ENCODE measurements at regions not wholly inside any gene's neighbourhood (a gene's known extent, or its start where the extent isn't known, plus 50 kb on each side); places are given as distances from the start of the nearest gene placed in this dataset.

DNA sequence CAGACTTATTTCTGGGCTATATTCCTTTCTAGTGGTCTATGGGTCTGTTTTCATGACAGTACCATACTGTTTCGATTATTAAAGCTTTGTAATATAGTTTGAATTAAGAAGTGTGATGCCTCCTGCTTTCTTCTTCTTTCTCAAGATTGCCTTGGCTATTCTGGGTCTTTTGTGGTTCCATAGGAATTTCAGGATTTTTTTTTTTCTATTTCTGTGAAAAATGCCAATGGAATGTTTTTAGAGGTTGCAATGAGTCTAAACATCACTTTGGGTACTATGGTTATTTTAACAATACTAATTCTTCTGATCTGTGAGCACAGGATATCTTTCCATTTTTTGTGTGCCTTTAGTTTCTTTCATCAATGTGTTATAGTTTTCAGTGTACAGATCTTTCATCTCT is 204.3 kb upstream of the HCCS start:
- no peak overlapping the region for H3K4me3 ChIP-seq
- no peaks in the 10 kb centered on the region for H3K36me3 ChIP-seq
- TF ChIP-seq, protein P1, sequence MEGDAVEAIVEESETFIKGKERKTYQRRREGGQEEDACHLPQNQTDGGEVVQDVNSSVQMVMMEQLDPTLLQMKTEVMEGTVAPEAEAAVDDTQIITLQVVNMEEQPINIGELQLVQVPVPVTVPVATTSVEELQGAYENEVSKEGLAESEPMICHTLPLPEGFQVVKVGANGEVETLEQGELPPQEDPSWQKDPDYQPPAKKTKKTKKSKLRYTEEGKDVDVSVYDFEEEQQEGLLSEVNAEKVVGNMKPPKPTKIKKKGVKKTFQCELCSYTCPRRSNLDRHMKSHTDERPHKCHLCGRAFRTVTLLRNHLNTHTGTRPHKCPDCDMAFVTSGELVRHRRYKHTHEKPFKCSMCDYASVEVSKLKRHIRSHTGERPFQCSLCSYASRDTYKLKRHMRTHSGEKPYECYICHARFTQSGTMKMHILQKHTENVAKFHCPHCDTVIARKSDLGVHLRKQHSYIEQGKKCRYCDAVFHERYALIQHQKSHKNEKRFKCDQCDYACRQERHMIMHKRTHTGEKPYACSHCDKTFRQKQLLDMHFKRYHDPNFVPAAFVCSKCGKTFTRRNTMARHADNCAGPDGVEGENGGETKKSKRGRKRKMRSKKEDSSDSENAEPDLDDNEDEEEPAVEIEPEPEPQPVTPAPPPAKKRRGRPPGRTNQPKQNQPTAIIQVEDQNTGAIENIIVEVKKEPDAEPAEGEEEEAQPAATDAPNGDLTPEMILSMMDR (IDR thresholded peaks at IDR 0.05): no peak
- H3K27ac ChIP-seq: no peak overlapping the region
- intact Hi-C loops (cut with DNase I; ENCODE audit: low total_unique reads): no loop called here
- no peaks in the 10 kb centered on the region for H3K27me3 ChIP-seq
- H3K9me3 ChIP-seq: no peaks in the 10 kb centered on the region
- no peak for DNase-seq
- peaks cover 0 to 8% (median 3%) of the 10 kb centered on the region in 4 donors for H3K4me1 ChIP-seq

DNA sequence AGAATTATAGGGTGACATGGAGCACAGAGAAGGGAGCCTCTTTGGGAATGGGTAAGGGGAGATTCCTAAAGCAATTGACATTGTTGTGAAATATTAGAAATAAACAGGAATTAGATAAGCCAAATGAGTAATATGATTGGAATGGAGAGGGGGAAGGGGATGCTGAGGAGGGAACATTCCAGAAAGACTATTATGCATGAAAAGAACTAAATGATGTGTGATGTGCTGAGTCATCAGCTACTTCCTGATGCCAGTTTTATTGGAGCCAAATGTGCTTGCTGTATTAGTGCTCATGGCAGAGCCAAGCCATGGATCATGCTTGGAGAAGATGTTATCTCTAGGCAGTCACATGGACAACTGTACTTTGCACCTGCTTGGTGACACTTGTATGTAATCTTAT is 189.0 kb upstream of the HCCS start:
- H3K9me3 ChIP-seq: no peaks in the 10 kb centered on the region
- H3K27me3 ChIP-seq: no peaks in the 10 kb centered on the region
- H3K4me3 ChIP-seq: no peak overlapping the region
- DNase-seq: no peak
- H3K27ac ChIP-seq: no peak overlapping the region
- intact Hi-C loops (cut with DNase I; ENCODE audit: low total_unique reads): no loop called here
- H3K36me3 ChIP-seq: no peaks in the 10 kb centered on the region
- H3K4me1 ChIP-seq: peaks cover 0 to 26% (median 2%) of the 10 kb centered on the region in 4 donors
- TF ChIP-seq, protein P1 (IDR thresholded peaks at IDR 0.05): no peak

DNA sequence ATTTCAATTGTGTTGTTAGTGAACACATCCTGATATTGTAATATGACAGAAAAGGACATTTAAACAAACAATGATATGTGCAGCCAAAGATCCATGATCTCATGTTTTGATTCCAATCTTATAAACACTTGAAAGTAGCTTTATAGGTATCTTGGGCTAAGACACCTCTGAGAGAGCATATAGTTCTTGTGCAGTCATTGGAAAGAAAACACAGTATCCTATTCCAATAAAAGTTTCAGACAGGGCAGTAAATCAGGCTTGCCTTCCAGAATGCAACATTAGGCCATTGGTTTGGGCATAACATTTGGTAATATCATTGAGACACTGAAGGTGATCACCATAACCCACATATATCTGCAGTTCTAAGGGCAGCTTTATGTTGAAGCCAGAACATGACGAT is 188.3 kb upstream of the HCCS start:
- intact Hi-C loops (cut with DNase I; ENCODE audit: low total_unique reads): no loop called here
- no peaks in the 10 kb centered on the region for H3K27me3 ChIP-seq
- no peak for DNase-seq
- no peak overlapping the region for H3K27ac ChIP-seq
- H3K4me3 ChIP-seq: no peak overlapping the region
- no peaks in the 10 kb centered on the region for H3K36me3 ChIP-seq
- H3K9me3 ChIP-seq: no peaks in the 10 kb centered on the region
- TF ChIP-seq, protein P1 (IDR thresholded peaks at IDR 0.05): no peak
- H3K4me1 ChIP-seq: peaks cover 0 to 26% (median 2%) of the 10 kb centered on the region in 4 donors

DNA sequence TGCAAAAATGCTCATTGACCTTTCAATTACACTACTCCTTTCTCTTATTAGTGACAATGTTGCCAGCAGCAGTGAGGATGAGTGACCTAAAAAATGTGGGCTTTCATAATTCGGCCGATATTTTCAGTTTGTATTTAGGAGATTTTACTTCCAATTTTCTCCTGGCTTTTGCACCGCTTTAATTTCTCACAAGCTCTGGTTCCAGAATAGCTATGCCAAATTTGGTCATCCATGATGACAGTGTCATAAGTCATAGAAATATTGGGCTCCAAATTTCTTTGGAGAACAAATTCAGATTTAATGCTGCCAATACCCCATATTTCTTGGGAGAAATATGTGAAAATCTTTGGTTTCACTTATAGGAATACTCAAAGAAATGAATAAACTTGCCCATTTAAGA is 187.7 kb upstream of the HCCS start:
- DNase-seq: no peak

DNA sequence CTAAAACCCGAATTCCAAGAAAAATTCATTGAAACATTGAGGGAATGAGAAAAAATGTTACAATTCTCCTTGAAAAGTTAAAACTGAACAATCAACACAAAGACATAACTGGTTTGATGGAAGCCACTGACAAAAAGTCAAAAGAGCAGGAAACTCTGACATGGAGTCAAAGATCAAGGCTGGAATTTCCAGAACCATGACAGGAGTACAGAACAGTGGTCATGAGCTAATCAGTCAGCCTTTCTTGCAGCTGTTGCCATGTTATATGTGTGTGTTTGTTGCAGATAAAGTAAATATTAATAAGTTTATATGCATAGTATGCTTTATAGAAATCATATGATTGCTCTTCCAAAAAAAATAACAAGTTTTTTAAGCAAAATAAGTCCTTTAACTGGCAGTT is 184.7 kb upstream of the HCCS start:
- TF ChIP-seq, protein P1 (IDR thresholded peaks at IDR 0.05): no peak
- Histone ChIP-seq H3K27ac (no peak overlapping the region), H3K4me1 (peaks cover 0 to 26% (median 2%) of the 10 kb centered on the region in 4 donors), H3K36me3 (no peaks in the 10 kb centered on the region), H3K9me3 (peaks cover 0 to 7% (median 6%) of the 10 kb centered on the region in 3 donors), H3K4me3 (no peak overlapping the region), H3K27me3 (no peaks in the 10 kb centered on the region)
- DNase-seq: no peak
- intact Hi-C loops (cut with DNase I; ENCODE audit: low total_unique reads): no loop called here

More for the DNA sequence above, 187.7 kb upstream of the HCCS start:
- intact Hi-C loops (cut with DNase I; ENCODE audit: low total_unique reads): no loop called here
- Histone ChIP-seq H3K27me3 (no peaks in the 10 kb centered on the region), H3K36me3 (no peaks in the 10 kb centered on the region), H3K27ac (no peak overlapping the region), H3K4me1 (peaks cover 0 to 26% (median 2%) of the 10 kb centered on the region in 4 donors), H3K4me3 (no peak overlapping the region), H3K9me3 (peaks cover 0 to 1% (median 0%) of the 10 kb centered on the region in 3 donors)
- TF ChIP-seq, protein P1 (IDR thresholded peaks at IDR 0.05): no peak

DNA sequence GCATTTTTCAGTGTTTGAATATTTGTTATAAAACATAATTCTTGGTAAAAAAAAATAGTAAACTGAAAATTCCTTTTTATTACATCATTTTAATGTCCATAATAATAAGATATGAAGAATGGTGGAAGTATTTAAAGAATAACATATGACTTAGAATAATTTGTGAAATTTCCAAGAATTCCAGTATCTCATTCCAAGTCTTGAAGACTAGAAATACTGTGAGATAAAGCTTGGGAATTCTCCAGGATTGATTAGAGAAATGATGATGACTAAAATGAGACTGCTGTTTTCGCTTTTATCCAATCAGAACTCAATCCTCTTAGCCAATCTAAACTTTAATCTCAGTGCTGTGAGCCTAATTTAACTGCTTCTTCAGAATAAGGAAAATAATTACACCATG is 184.2 kb upstream of the HCCS start:
- H3K27ac ChIP-seq: no peak overlapping the region
- H3K4me1 ChIP-seq: peaks cover 0 to 26% (median 2%) of the 10 kb centered on the region in 4 donors
- H3K36me3 ChIP-seq: no peaks in the 10 kb centered on the region
- DNase-seq: no peak
- intact Hi-C loops (cut with DNase I; ENCODE audit: low total_unique reads): no loop called here
- H3K9me3 ChIP-seq: peaks cover 0 to 7% (median 6%) of the 10 kb centered on the region in 3 donors
- H3K4me3 ChIP-seq: no peak overlapping the region
- TF ChIP-seq, protein P1 (IDR thresholded peaks at IDR 0.05): no peak
- H3K27me3 ChIP-seq: no peaks in the 10 kb centered on the region

Measured in tibial artery (tissue), 4 donors.